GM12874 (cell line): ENCODE measurements at regions not wholly inside any gene's neighbourhood (a gene's known extent, or its start where the extent isn't known, plus 50 kb on each side); places are given as distances from the start of the nearest gene placed in this dataset.

Source experiments
- TF ChIP-seq, protein P1 (sequence below): IDR thresholded peaks from 2 replicates; pipeline ENCODE4 v1.5.1; 2011; ENCODE audit warnings: low read depth, mild to moderate bottlenecking, control low read depth, low read length, moderate library complexity; ENCODE audit not compliant: insufficient read depth

DNA sequence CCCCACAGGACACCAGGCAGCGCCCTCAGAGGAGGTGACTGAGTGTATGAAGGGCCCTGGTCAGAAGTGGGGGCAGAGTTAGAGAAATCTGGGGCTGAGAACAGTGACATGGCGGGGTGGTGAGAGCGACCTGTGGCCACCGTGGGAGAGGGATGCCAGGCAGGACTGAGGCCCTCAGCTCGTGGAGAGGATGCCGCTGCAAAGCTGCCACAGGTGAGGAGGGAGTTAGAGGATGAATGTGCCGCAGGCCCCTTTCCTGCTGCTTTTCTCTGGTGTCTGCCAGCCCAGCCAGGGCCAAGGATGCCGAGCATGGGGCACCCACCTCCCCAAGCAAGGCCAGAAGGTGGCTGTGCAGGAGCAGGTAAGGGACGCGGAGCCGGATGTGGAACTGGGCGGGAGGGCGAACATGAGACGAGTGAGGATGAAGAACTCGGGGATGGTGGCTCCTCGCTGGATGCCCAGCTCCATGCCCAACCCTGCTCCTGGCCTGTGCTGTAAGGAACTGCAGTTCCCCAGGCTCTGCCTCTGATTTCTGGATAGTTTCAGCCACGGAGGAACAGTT, 269.2 kb upstream of the HDAC4 start:
- TF ChIP-seq, protein P1, sequence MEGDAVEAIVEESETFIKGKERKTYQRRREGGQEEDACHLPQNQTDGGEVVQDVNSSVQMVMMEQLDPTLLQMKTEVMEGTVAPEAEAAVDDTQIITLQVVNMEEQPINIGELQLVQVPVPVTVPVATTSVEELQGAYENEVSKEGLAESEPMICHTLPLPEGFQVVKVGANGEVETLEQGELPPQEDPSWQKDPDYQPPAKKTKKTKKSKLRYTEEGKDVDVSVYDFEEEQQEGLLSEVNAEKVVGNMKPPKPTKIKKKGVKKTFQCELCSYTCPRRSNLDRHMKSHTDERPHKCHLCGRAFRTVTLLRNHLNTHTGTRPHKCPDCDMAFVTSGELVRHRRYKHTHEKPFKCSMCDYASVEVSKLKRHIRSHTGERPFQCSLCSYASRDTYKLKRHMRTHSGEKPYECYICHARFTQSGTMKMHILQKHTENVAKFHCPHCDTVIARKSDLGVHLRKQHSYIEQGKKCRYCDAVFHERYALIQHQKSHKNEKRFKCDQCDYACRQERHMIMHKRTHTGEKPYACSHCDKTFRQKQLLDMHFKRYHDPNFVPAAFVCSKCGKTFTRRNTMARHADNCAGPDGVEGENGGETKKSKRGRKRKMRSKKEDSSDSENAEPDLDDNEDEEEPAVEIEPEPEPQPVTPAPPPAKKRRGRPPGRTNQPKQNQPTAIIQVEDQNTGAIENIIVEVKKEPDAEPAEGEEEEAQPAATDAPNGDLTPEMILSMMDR, result no peak

DNA sequence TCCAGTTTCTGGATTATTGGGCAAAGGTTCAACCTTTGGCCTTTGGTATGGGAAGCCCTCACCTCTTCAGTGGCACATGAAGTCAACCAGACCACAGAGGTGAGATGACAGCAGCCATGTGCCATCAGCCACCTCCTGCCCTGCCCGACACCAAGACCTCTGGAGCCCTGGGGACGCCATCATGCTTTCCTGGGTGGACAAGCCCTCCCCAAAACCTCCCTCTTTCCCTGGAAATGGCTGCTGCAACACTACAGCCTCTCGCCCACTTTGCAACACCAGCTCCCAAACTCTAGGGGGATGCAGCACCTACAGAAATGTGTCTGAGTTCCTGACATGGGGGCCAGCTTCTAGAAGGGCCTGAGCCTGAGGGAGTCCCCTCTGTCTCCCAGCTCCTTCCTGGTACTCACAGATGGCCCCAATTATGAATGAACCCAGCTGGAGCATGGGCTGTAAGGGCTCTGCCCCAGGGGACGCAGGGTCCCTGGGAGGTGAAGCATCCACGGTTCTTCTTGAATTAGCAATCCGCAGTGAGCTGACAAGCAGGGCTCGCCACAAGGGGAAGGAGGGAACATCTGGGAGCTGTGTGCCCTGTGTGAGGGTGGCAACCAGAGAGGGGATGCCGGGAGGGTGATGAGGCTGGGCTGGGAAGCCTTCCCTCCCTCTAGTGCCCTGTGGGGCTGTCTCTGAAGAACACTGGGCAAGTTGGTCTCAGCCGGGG, 268.5 kb upstream of the HDAC4 start:
- TF ChIP-seq, protein P1, result no peak

DNA sequence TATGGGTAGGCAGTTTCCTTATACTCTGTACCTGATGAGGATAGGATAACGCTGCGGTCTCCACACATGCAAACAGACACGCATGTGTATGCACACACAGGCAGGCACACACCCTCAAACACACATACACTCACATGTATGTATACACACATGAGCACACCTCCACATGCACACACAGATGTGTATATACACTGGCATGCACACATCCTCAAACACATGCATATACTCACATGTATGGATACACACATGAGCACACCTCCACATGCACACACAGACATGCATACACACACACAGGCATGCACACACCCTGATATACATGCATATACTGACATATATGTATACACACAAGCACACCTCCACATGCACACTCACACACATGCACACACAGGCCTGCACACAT, 267.8 kb upstream of the HDAC4 start:
- TF ChIP-seq, protein P1, result no peak

DNA sequence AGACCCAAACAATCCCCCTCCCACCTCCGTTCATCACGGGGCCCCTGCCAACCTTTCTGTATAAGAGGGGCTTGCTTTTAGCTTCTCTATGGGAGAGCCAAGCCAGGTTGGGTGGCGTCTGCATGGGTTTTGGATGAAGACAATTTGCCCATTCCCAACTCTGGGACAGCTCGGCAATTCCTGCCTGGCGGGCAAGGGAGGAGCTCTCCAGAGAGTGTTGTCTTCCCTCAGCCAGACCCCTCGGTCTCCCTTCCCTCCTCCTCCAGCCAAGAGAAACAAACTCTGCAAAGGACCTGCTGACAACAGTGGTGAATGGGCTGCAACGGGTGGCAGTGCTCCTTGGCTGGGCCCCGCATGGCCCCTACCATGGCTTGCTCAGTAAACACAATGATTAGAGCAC, 267.2 kb upstream of the HDAC4 start:
- TF ChIP-seq, protein P1, result no peak

DNA sequence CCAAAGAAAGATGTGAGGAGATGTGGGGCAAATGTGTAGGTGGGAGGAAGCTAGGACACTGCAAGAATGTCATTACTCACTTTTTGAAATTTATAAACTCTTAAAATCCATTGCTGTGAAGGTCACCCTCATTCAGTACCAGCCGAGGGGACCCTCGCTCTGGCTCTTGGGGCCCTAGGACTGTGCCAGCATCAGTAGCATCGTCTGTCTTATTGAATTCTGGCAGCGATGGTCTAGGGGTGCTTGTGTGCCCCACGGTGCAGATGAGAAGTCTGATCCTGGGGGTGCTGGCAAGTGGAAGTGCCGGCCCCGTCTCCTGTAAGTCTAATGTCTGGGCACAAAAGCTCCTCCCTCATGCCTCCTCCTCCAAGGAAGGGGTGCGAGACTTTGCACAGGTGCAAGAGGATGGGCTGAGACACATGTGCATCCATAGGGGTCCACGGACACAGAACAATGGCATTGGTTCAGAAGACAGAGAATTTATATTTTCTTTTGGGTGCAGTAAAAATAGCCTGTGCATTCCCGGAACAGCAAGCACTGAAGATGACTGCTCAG, 266.7 kb upstream of the HDAC4 start:
- TF ChIP-seq, protein P1, result no peak

DNA sequence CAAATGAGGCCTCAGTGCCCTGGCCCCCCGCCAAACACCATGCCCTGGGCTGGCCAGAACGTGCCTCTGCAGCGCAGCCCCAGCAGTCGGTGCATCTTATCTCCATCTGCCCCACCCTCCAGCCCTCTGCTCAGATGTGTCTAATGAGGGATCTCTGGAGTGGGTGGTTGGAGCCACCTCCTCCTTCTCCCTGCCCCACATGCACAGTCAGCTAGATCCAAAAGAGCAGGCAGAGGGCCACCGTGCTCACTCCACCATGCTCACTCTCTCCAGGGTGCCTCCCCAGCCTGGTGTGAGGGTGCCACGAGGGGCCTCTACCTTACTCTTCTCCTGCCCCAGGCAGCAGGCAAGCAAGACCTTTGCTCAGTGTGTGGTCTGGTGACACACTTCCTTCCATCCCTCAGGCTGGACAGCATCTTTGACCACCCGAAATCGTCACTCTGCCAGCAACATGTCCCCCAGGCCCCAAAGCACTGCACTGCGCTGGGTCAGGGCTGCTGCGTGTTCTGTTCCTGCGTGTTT, 266.1 kb upstream of the HDAC4 start:
- TF ChIP-seq, protein P1, result no peak

DNA sequence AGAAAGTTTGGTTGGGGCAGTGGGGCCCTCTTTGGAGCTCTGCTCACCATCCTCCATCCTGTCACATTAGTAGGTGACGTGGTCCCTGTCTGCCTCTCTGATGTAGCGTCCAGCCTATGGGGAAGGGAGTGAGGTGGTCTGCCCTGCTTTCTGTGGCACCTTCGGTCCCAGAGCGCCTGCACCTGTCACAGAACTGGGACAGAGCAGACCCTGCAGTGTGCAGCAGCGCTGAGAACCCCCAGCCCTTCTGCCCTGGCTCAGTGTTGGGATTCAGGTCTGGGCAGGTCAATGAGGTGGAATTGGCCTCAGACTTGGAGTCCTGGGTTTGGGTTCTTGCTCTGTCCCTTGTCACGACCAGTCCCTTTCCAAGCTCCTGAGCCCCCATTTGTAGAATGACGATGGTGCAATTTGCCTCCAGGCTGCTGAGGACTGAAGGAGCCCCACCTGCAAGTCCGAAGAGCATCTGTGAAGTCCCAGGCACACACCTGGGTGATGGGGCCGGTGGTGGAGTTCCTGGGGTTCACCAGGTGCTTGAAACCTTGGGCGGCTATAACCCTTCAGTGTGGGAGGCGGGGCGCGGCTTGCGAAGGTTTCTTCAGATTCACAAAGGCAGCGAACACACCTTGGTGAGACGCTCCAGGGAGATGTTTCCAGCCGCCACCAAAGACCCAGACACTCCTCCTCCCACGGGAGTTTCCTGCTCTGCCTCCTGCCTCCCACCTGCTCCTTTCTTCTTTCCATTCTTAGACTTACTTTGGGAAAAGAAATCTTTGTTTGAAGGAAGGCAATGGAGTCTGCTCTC, 265.4 kb upstream of the HDAC4 start:
- TF ChIP-seq, protein P1, result no peak
